ENCODE measurements at regions not wholly inside any gene's neighbourhood (a gene's known extent, or its start where the extent isn't known, plus 50 kb on each side); places are given as distances from the start of the nearest gene placed in this dataset.

DNA sequence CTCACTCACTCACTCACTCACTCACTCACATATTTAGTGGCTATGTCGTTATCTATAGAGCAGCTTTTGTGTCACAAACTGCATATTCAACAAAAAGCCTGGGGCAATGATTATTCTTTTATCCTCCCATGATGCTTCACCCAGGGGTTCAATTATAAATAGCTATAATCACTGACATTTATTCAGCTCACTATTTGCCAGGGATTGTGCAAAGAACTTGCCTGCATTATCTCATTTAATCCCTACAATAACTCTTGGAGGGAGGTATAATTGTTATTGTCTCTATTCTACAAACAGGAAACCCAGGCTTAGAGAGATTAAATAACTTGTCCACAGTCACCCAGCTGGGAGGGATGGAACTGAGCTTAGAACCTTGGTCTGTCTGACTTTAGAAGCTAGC, 298.0 kb upstream of the MSX2 start (continued):
- TF ChIP-seq ZNF274 (IDR thresholded peaks at IDR 0.05; ENCODE audit: borderline replicate concordance, extremely low read depth, low read length) (no peak), TAF1 (IDR thresholded peaks at IDR 0.05; ENCODE audit: low read depth, low read length) (no peak), PHF8 (conservative IDR thresholded peaks at IDR 0.05; ENCODE audit: low read depth, low read length) (no peak), POU5F1 (IDR thresholded peaks at IDR 0.05; ENCODE audit: low read depth, low read length) (no peak), SUZ12 (IDR thresholded peaks at IDR 0.05; ENCODE audit: low read length) (no peak), EGR1 (IDR thresholded peaks at IDR 0.05; ENCODE audit: borderline replicate concordance, low read depth, low read length) (no peak), BRCA1 (IDR thresholded peaks at IDR 0.05; ENCODE audit: low read depth, low read length) (no peak), CBX8 (IDR thresholded peaks at IDR 0.05; ENCODE audit: borderline replicate concordance, low read depth, low read length) (no peak), TBP (IDR thresholded peaks at IDR 0.05; ENCODE audit: low read depth, low read length) (no peak)
- TF ChIP-seq, protein P1, sequence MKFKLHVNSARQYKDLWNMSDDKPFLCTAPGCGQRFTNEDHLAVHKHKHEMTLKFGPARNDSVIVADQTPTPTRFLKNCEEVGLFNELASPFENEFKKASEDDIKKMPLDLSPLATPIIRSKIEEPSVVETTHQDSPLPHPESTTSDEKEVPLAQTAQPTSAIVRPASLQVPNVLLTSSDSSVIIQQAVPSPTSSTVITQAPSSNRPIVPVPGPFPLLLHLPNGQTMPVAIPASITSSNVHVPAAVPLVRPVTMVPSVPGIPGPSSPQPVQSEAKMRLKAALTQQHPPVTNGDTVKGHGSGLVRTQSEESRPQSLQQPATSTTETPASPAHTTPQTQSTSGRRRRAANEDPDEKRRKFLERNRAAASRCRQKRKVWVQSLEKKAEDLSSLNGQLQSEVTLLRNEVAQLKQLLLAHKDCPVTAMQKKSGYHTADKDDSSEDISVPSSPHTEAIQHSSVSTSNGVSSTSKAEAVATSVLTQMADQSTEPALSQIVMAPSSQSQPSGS (IDR thresholded peaks at IDR 0.05; ENCODE audit: low read length), result no peak
